Suppressor macrophage (primary cell): ENCODE measurements at regions not wholly inside any gene's neighbourhood (a gene's known extent, or its start where the extent isn't known, plus 50 kb on each side); places are given as distances from the start of the nearest gene placed in this dataset.

Experiments
- DNase-seq, 4 experiments: peaks; one replicate each; pipeline ENCODE4 v3.0.0-alpha.2; 2020 to 2022

GRCh38 chr6:21469213-21469612 lies 124.3 kb upstream of the SOX4 start:
- no peak for DNase-seq

GRCh38 chr6:21476112-21476511 lies 117.4 kb upstream of the SOX4 start:
- no peak for DNase-seq

GRCh38 chr6:21478411-21478810 lies 115.1 kb upstream of the SOX4 start:
- DNase-seq, result no peak

- DNase-seq, result no peak
Observed at GRCh38 chr6:21478883-21479539, 114.5 kb upstream of the SOX4 start.

GRCh38 chr6:21486115-21486514 lies 107.4 kb upstream of the SOX4 start:
- no peak for DNase-seq

GRCh38 chr6:21489826-21490225 lies 103.7 kb upstream of the SOX4 start:
- no peak for DNase-seq

GRCh38 chr6:21491955-21492354 lies 101.6 kb upstream of the SOX4 start:
- no peak for DNase-seq

- no peak for DNase-seq
Observed at GRCh38 chr6:21494505-21494904, 99.0 kb upstream of the SOX4 start.

GRCh38 chr6:21496196-21496595 lies 97.4 kb upstream of the SOX4 start:
- no peak for DNase-seq

- DNase-seq, result no peak
Observed at GRCh38 chr6:21496706-21497105, 96.8 kb upstream of the SOX4 start.

- DNase-seq, result no peak
Observed at GRCh38 chr6:21500314-21501020, 93.1 kb upstream of the SOX4 start.

GRCh38 chr6:21501021-21501354 lies 92.6 kb upstream of the SOX4 start:
- no peak for DNase-seq

GRCh38 chr6:21501815-21502214 lies 91.7 kb upstream of the SOX4 start:
- no peak for DNase-seq

GRCh38 chr6:21502682-21503081 lies 90.9 kb upstream of the SOX4 start:
- no peak for DNase-seq

- DNase-seq, result no peak
Observed at GRCh38 chr6:21504790-21505189, 88.8 kb upstream of the SOX4 start.

GRCh38 chr6:21505574-21505990 lies 88.0 kb upstream of the SOX4 start:
- DNase-seq, result no peak

GRCh38 chr6:21506126-21506525 lies 87.4 kb upstream of the SOX4 start:
- no peak for DNase-seq

GRCh38 chr6:21507811-21508210 lies 85.7 kb upstream of the SOX4 start:
- no peak for DNase-seq

GRCh38 chr6:21508753-21509152 lies 84.8 kb upstream of the SOX4 start:
- no peak for DNase-seq

- DNase-seq, result no peak
Observed at GRCh38 chr6:21511891-21512550, 81.5 kb upstream of the SOX4 start.

GRCh38 chr6:21514288-21514687 lies 79.3 kb upstream of the SOX4 start:
- no peak for DNase-seq

- no peak for DNase-seq
Observed at GRCh38 chr6:21518317-21518716, 75.2 kb upstream of the SOX4 start.

- DNase-seq, result no peak
Observed at GRCh38 chr6:21519642-21520041, 73.9 kb upstream of the SOX4 start.

- no peak for DNase-seq
Observed at GRCh38 chr6:21521276-21521675, 72.3 kb upstream of the SOX4 start.
